T1000 (cell line): ENCODE measurements at regions not wholly inside any gene's neighbourhood (a gene's known extent, or its start where the extent isn't known, plus 50 kb on each side); places are given as distances from the start of the nearest gene placed in this dataset.

Source experiments
- DNase-seq: peaks from one replicate; lab custom pipeline; 2025; ENCODE audit warnings: mixed read lengths; lab: John Stamatoyannopoulos, UW

- DNase-seq: no peak
These were observed 288.1 kb downstream of the RPLP1 start for GRCh38 chr15:69740684-69741083.

- no peak for DNase-seq
These were observed 289.7 kb downstream of the RPLP1 start for GRCh38 chr15:69742361-69742760.

- no peak for DNase-seq
These were observed 290.5 kb downstream of the RPLP1 start for GRCh38 chr15:69743091-69743490.

- no peak for DNase-seq
These were observed 292.0 kb downstream of the RPLP1 start for GRCh38 chr15:69744391-69745162.

GRCh38 chr15:69747193-69747592 is 294.6 kb downstream of the RPLP1 start:
- DNase-seq: no peak

GRCh38 chr15:69748131-69748530 is 295.5 kb downstream of the RPLP1 start:
- DNase-seq: no peak

GRCh38 chr15:69748576-69749185 is 296.1 kb downstream of the RPLP1 start:
- no peak for DNase-seq

- no peak for DNase-seq
These were observed 296.7 kb downstream of the RPLP1 start for GRCh38 chr15:69749274-69749673.

GRCh38 chr15:69749797-69750196 is 297.2 kb downstream of the RPLP1 start:
- DNase-seq: no peak

- DNase-seq: no peak
These were observed 297.6 kb downstream of the RPLP1 start for GRCh38 chr15:69750253-69750652.

- DNase-seq: no peak
These were observed 298.5 kb downstream of the RPLP1 start for GRCh38 chr15:69751147-69751546.

- no peak for DNase-seq
These were observed 298.9 kb downstream of the RPLP1 start for GRCh38 chr15:69751566-69751965.

GRCh38 chr15:69753867-69754266 is 301.2 kb downstream of the RPLP1 start:
- no peak for DNase-seq

GRCh38 chr15:69754313-69754712 is 301.7 kb downstream of the RPLP1 start:
- no peak for DNase-seq

- peak; percentile 69 for DNase-seq
These were observed 303.1 kb downstream of the RPLP1 start for GRCh38 chr15:69755551-69756310.

GRCh38 chr15:69756440-69756839 is 303.8 kb downstream of the RPLP1 start:
- DNase-seq: no peak

GRCh38 chr15:69757186-69757585 is 304.6 kb downstream of the RPLP1 start:
- DNase-seq: peak; percentile 13

- DNase-seq: no peak
These were observed 305.7 kb downstream of the RPLP1 start for GRCh38 chr15:69758291-69758771.

- no peak for DNase-seq
These were observed 306.5 kb downstream of the RPLP1 start for GRCh38 chr15:69758810-69759790.

- no peak for DNase-seq
These were observed 307.7 kb downstream of the RPLP1 start for GRCh38 chr15:69760258-69760845.

GRCh38 chr15:69760890-69761568 is 308.4 kb downstream of the RPLP1 start:
- peak; percentile 88 for DNase-seq
